Common myeloid progenitor, CD34-positive (primary cell): ENCODE measurements at regions not wholly inside any gene's neighbourhood (a gene's known extent, or its start where the extent isn't known, plus 50 kb on each side); places are given as distances from the start of the nearest gene placed in this dataset.

Source experiments
- CTCF ChIA-PET: fragments of 350-600 bp; sonication (Branson Sonifier 250); formaldehyde crosslinking; loops from one replicate; lab custom pipeline; 2021; ENCODE audit warnings: antibody characterized with exemption; lab: Charles Lee
- POLR2A ChIA-PET: fragments of 350-600 bp; sonication (Branson Sonifier 250); formaldehyde crosslinking; loops from one replicate; lab custom pipeline; 2021; ENCODE audit warnings: antibody characterized with exemption; lab: Charles Lee
- DNase-seq, 3 donors: peaks; one replicate each; pipeline versions ENCODE4 v3.0.0 to v3.0.0-alpha.2; 2013
- H3K27ac ChIP-seq, 2 experiments: 1 replicate in 1 of 2; 2 replicates in 1 of 2; pipeline ENCODE4 v1.7.0; 2013; ENCODE audit warnings: inconsistent platforms in 2 of 2, low read length in 2 of 2, mild to moderate bottlenecking in 2 of 2, low read depth in 1 of 2, moderate library complexity in 1 of 2; ENCODE audit not compliant: severe bottlenecking in 2 of 2, insufficient read depth in 1 of 2, poor library complexity in 1 of 2
- H3K27me3 ChIP-seq, 5 experiments: replicated peaks in 2 of 5; 1 replicate in 3 of 5; 2 replicates in 2 of 5; pipeline versions ENCODE4 v1.6.1 to v1.7.0; 2013; ENCODE audit warnings: low read length in 4 of 5, mild to moderate bottlenecking in 2 of 5, moderate library complexity in 2 of 5, inconsistent platforms in 1 of 5; ENCODE audit not compliant: insufficient read depth in 5 of 5, control insufficient read depth in 4 of 5
- H3K36me3 ChIP-seq, 4 experiments: 1 replicate in 2 of 4; 2 replicates in 2 of 4; pipeline versions ENCODE4 v1.6.1 to v1.7.0; 2013; ENCODE audit warnings: low read length in 3 of 4, control low read depth in 1 of 4, mild to moderate bottlenecking in 1 of 4; ENCODE audit not compliant: control insufficient read depth in 4 of 4, insufficient read depth in 4 of 4
- H3K4me1 ChIP-seq, 4 experiments: 1 replicate in 3 of 4; 2 replicates in 1 of 4; pipeline versions ENCODE4 v1.6.1 to v1.7.1; 2013; ENCODE audit warnings: low read length in 3 of 4, mild to moderate bottlenecking in 3 of 4, control low read depth in 1 of 4, inconsistent platforms in 1 of 4, moderate library complexity in 1 of 4; ENCODE audit not compliant: control insufficient read depth in 4 of 4, insufficient read depth in 4 of 4; ENCODE audit errors: control extremely low read depth in 1 of 4
- H3K4me3 ChIP-seq, 7 experiments: 1 replicate in 4 of 7; 2 replicates in 3 of 7; pipeline versions ENCODE4 v1.5.1 to v1.7.0; 2013; ENCODE audit warnings: mild to moderate bottlenecking in 7 of 7, low read length in 6 of 7, moderate library complexity in 6 of 7, inconsistent platforms in 2 of 7, low read depth in 2 of 7, control low read depth in 1 of 7; ENCODE audit not compliant: insufficient read depth in 4 of 7, control insufficient read depth in 1 of 7; ENCODE audit errors: extremely low read depth in 1 of 7
- H3K9me3 ChIP-seq, 5 experiments: 1 replicate in 4 of 5; 2 replicates in 1 of 5; pipeline versions ENCODE4 v1.6.1 to v1.7.1; 2013; ENCODE audit warnings: low read length in 4 of 5, mild to moderate bottlenecking in 2 of 5, inconsistent platforms in 1 of 5, low read depth in 1 of 5, moderate library complexity in 1 of 5; ENCODE audit not compliant: control insufficient read depth in 4 of 5, insufficient read depth in 2 of 5; ENCODE audit errors: control extremely low read depth in 1 of 5
- WGBS: methylation state at CpG from one replicate; pipeline ENCODE4 v1.1.5; 2013; ENCODE audit not compliant: insufficient coverage; 5-methylcytosine and 5-hydroxymethylcytosine counted together

DNA sequence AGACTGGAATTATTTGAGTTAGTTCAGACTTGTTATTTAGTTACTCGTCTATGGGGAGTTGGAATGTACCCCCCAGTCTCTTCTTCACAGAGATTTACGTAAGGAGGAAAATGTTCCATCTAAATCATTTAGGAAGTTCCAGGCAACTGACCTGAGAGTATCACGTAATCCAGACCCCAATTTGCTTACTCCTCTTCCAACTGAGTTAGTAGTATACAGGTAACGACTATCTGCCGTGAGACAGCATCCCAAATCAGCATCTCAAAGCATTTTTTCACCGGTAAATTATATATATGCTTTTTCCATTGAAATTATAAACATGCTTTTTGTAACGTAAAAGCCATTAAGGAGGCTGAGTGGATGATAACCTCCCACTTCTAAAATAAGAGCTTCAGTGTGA is 214.3 kb upstream of the WSB1 start:
- CTCF ChIA-PET = no interaction called here
- WGBS = 29% methylated on average over 4 of the region's 7 CpGs
- POLR2A ChIA-PET = no interaction called here
- Histone ChIP-seq H3K36me3 (no peaks in the 10 kb centered on the region), H3K9me3 (no peaks in the 10 kb centered on the region), H3K27me3 (no peaks in the 10 kb centered on the region), H3K4me3 (no peak overlapping the region), H3K4me1 (no peaks in the 10 kb centered on the region), H3K27ac (no peak overlapping the region)
- no peak for DNase-seq

DNA sequence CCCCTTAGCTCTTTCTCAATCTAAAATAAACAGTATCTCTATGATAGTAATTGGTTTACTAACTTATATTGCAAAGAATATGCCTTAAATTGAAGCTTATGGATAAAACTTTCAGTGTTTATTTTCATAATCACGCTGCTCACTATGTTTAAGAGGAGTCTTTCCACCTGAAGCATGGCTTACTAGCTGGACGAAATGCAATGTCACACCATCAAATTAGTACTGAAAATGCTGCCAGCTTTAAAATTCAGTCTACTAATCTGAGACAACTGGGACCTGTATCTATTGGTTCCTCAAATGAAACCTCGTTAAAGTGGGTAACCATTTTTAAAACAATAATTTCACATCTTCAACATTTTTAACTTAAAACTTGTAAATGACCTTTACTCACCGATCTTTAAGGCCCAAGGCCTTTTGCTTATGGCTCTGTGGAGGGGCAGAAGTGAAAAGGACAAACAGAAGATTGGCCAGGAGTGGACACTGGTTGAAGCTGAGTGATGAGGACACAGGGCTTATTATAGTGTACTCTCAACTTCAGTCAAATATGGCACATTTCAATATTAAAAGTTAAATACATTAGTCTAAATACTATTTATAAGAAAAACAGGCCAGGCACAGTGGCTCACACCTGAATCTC is 212.8 kb upstream of the WSB1 start:
- ChIA-PET POLR2A (no interaction called here), CTCF (interaction anchor here (0.5 kb wide), 1 partner anchor 16 kb away, joined by 3 read pairs; no protein-coding TSS in a partner anchor)
- H3K27ac ChIP-seq = no peak overlapping the region
- H3K4me1 ChIP-seq = no peaks in the 10 kb centered on the region
- 74% methylated on average over 4 of the region's 4 CpGs for WGBS
- DNase-seq = no peak
- H3K27me3 ChIP-seq = no peaks in the 10 kb centered on the region
- H3K36me3 ChIP-seq = no peaks in the 10 kb centered on the region
- no peaks in the 10 kb centered on the region for H3K9me3 ChIP-seq
- no peak overlapping the region for H3K4me3 ChIP-seq

- DNase-seq = no peak
- Histone ChIP-seq H3K27ac (no peak overlapping the region), H3K36me3 (no peaks in the 10 kb centered on the region), H3K9me3 (no peaks in the 10 kb centered on the region), H3K4me1 (no peaks in the 10 kb centered on the region), H3K4me3 (no peak overlapping the region), H3K27me3 (no peaks in the 10 kb centered on the region)
- POLR2A ChIA-PET = no interaction called here
- WGBS = 83% methylated on average over 5 of the region's 7 CpGs
- CTCF ChIA-PET = no interaction called here
Observed at GRCh38 chr17:27082023-27082774, 211.7 kb upstream of the WSB1 start.

GRCh38 chr17:27082775-27083154 is 211.1 kb upstream of the WSB1 start:
- no peak for DNase-seq
- POLR2A ChIA-PET = no interaction called here
- 95% methylated on average over 6 of the region's 6 CpGs for WGBS
- Histone ChIP-seq H3K27me3 (no peaks in the 10 kb centered on the region), H3K36me3 (no peaks in the 10 kb centered on the region), H3K27ac (no peak overlapping the region), H3K4me1 (no peaks in the 10 kb centered on the region), H3K4me3 (no peak overlapping the region), H3K9me3 (no peaks in the 10 kb centered on the region)
- CTCF ChIA-PET = no interaction called here

DNA sequence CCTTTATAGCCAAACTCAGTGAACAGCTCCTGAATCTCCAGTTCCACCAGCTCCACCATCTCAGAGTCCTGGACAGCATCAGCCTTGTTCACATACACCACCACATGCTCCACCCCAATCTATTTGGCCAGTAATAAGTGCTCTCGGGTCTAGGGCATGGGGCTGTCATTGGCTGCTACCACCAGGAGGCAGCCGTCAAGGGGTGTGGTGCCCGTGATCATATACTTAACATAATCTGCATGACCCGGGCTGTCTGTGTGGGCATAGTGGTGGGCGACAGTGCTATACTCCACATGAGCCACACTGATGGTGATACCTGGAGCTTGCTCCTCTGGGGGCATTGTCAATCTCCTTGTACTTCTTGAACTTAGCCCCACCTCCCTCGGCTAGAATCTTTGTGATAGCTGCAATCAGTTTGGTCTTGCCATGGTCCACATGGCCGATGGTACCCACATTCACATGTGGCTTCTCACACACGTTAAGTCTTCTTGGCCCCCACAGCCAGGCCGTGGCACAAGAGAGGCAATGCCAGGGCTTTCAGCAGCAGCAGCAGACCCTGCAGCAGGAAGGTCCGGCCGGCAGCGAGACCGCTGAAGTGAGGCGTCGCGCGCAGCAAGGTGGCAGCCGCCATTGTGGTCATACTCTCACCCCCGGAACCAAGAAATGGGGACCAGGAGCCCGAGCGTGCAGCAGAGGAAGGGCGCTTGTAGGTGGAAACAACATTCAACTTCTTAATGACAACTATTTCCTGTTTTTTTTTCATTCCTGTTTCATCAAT is 210.3 kb upstream of the WSB1 start:
- Histone ChIP-seq H3K27ac (no peak overlapping the region), H3K36me3 (no peaks in the 10 kb centered on the region), H3K4me3 (no peak overlapping the region), H3K4me1 (no peaks in the 10 kb centered on the region), H3K9me3 (peaks cover 0 to 3% (median 0%) of the 10 kb centered on the region in 5 experiments), H3K27me3 (no peaks in the 10 kb centered on the region)
- POLR2A ChIA-PET = no interaction called here
- CTCF ChIA-PET = no interaction called here
- 87% methylated on average over 19 of the region's 22 CpGs for WGBS
- no peak for DNase-seq

DNA sequence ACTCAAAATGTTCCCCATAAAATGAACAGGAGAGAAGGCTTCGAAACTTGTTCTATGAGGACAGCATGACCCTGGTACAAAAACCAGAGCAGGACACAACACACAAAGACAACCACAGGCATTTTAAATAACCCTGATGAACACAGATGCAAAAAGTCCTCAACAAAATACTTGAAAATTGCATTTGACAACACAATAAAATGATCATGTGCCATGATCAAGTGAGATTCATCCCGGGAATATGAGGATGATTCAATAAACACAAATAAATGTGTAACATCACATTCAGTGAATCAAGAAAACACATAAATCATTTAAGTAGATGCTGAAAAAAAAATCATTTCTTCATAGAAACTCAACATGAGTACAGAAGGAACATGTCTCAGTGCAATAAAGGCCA is 208.4 kb upstream of the WSB1 start:
- Histone ChIP-seq H3K36me3 (no peaks in the 10 kb centered on the region), H3K27me3 (peaks cover 0 to 5% (median 0%) of the 10 kb centered on the region in 5 experiments), H3K4me3 (no peak overlapping the region), H3K27ac (no peak overlapping the region), H3K4me1 (no peaks in the 10 kb centered on the region), H3K9me3 (peaks cover 0 to 4% (median 0%) of the 10 kb centered on the region in 5 experiments)
- CTCF ChIA-PET = no interaction called here
- POLR2A ChIA-PET = no interaction called here
- no CpG with 5 or more reads among the region's 2 CpGs for whole genome bisulfite sequencing
- no peak for DNase-seq

- CTCF ChIA-PET = no interaction called here
- Histone ChIP-seq H3K9me3 (peaks cover 0 to 5% (median 0%) of the 10 kb centered on the region in 5 experiments), H3K27me3 (peaks cover 0 to 5% (median 0%) of the 10 kb centered on the region in 5 experiments), H3K36me3 (no peaks in the 10 kb centered on the region), H3K4me1 (no peaks in the 10 kb centered on the region), H3K27ac (no peak overlapping the region), H3K4me3 (no peak overlapping the region)
- no peak for DNase-seq
- POLR2A ChIA-PET = no interaction called here
- 40% methylated on average over 1 of the region's 4 CpGs for WGBS
Observed at GRCh38 chr17:27086526-27086925, 207.4 kb upstream of the WSB1 start.
